ENCODE measurements at regions not wholly inside any gene's neighbourhood (a gene's known extent, or its start where the extent isn't known, plus 50 kb on each side); places are given as distances from the start of the nearest gene placed in this dataset.

DNA sequence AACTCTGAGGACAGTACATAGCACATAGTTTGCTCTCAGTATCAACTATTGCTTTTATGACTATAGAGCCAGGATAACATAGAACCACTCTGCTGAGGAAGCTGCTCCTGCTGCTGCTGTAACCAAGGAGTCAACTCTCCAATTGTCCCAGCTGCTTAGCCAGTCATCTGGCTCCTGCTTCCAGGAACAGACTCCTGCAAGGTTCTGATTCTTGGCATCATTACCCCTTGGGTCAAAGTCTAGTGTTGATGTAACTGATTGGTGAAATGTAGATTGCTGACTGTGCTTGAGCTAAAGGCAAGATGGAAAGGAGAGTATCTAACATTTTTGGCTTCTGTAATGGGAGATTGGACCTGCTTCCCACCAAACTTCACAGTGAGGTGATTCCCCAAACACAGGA lies 261.9 kb upstream of the FSHR start:
- Histone ChIP-seq H3K9me3 (no peaks in the 10 kb centered on the region), H3K4me2 (no peak overlapping the region), H3K9me2 (no peaks in the 10 kb centered on the region), H2AFZ (ENCODE audit: low read depth) (no peak overlapping the region), H3K4me1 (ENCODE audit: control insufficient read depth in 1 of 2, insufficient read depth in 2 of 2, low read depth in 1 of 2, low read length in 1 of 2) (no peaks in the 10 kb centered on the region), H3F3A (replicated peaks; ENCODE audit: insufficient read depth) (no peaks in the 10 kb centered on the region), H3K27me3 (ENCODE audit: insufficient read depth) (no peaks in the 10 kb centered on the region), H3K27ac (ENCODE audit: low read depth in 2 of 2, low read length in 1 of 2) (no peak overlapping the region), H3K9ac (no peak overlapping the region), H3K4me3 (ENCODE audit: low read depth in 2 of 2, low read length in 1 of 2) (no peak overlapping the region), H3K36me3 (replicated peaks in 1 of 2; ENCODE audit: control insufficient read depth in 1 of 2, insufficient read depth in 2 of 2, low read length in 1 of 2) (no peaks in the 10 kb centered on the region), H3K79me2 (ENCODE audit: insufficient read depth) (no peaks in the 10 kb centered on the region), H4K20me1 (ENCODE audit: insufficient read depth) (no peaks in the 10 kb centered on the region)
- ChIA-PET POLR2A (no interaction called here), CTCF (no interaction called here)
- DNase-seq, result no peak
- TF ChIP-seq, protein P1, sequence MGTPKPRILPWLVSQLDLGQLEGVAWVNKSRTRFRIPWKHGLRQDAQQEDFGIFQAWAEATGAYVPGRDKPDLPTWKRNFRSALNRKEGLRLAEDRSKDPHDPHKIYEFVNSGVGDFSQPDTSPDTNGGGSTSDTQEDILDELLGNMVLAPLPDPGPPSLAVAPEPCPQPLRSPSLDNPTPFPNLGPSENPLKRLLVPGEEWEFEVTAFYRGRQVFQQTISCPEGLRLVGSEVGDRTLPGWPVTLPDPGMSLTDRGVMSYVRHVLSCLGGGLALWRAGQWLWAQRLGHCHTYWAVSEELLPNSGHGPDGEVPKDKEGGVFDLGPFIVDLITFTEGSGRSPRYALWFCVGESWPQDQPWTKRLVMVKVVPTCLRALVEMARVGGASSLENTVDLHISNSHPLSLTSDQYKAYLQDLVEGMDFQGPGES (IDR thresholded peaks at IDR 0.05; ENCODE audit: low read depth, low read length), result no peak
- TF ChIP-seq EP300 (IDR thresholded peaks at IDR 0.05; ENCODE audit: borderline replicate concordance in 1 of 2, low read depth in 1 of 2, low read length in 1 of 2) (no peak), RXRA (IDR thresholded peaks at IDR 0.05; ENCODE audit: borderline replicate concordance, low read depth) (no peak), TEAD4 (IDR thresholded peaks at IDR 0.05; ENCODE audit: borderline replicate concordance, insufficient read depth) (no peak)

DNA sequence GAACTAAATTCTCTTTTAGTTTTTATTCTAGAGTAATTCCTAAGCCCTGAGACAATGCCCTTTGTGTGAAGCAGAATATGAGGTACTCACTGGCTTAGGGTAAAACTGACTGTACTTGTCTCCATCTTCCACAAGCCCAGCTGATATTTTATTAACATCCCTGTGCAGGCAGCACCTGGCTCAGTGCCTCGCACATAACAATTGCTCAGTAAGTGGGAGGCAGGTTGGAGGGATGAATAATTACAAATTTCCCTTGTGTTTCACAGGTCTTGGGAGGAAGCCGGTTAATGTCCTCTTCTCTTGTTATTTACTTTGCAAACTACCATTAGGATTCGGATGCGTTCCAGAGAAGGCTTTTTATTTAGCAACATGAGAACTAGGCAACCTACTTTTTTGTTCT lies 249.8 kb upstream of the FSHR start:
- Histone ChIP-seq H3K27me3 (ENCODE audit: insufficient read depth) (no peaks in the 10 kb centered on the region), H3K36me3 (replicated peaks in 1 of 2; ENCODE audit: control insufficient read depth in 1 of 2, insufficient read depth in 2 of 2, low read length in 1 of 2) (no peaks in the 10 kb centered on the region), H3K4me1 (ENCODE audit: control insufficient read depth in 1 of 2, insufficient read depth in 2 of 2, low read depth in 1 of 2, low read length in 1 of 2) (no peaks in the 10 kb centered on the region), H3K9me3 (no peaks in the 10 kb centered on the region; the same call in 1 of the 2 replicates), H3K4me3 (ENCODE audit: low read depth in 2 of 2, low read length in 1 of 2) (no peak overlapping the region), H3K9me2 (no peaks in the 10 kb centered on the region), H2AFZ (ENCODE audit: low read depth) (no peak overlapping the region), H3K79me2 (ENCODE audit: insufficient read depth) (no peaks in the 10 kb centered on the region), H3K9ac (no peak overlapping the region), H3K27ac (ENCODE audit: low read depth in 2 of 2, low read length in 1 of 2) (no peak overlapping the region), H4K20me1 (ENCODE audit: insufficient read depth) (no peaks in the 10 kb centered on the region), H3K4me2 (no peak overlapping the region), H3F3A (replicated peaks; ENCODE audit: insufficient read depth) (no peaks in the 10 kb centered on the region)
- WGBS (ENCODE audit: low lambda C conversion rate), result 49% methylated on average over 4 of the region's 4 CpGs
- TF ChIP-seq FOSL2 (IDR thresholded peaks at IDR 0.05; ENCODE audit: borderline replicate concordance, low read depth) (no peak), SMC3 (IDR thresholded peaks at IDR 0.05; ENCODE audit: low read depth, low read length) (no peak), TCF12 (IDR thresholded peaks at IDR 0.05) (no peak), RFX5 (IDR thresholded peaks at IDR 0.05; ENCODE audit: low read length) (no peak), RAD21 (IDR thresholded peaks at IDR 0.05; ENCODE audit: low read length) (no peak), JUND (IDR thresholded peaks at IDR 0.05) (no peak), GATA2 (CRISPR knock-in tag; IDR thresholded peaks at IDR 0.05) (no peak)
- POLR2A ChIA-PET, result no interaction called here
- CTCF ChIA-PET, result interaction anchor here (0.6 kb wide), 1 partner anchor 129 kb away, joined by 3 read pairs; no protein-coding TSS in a partner anchor
- no peak for DNase-seq

DNA sequence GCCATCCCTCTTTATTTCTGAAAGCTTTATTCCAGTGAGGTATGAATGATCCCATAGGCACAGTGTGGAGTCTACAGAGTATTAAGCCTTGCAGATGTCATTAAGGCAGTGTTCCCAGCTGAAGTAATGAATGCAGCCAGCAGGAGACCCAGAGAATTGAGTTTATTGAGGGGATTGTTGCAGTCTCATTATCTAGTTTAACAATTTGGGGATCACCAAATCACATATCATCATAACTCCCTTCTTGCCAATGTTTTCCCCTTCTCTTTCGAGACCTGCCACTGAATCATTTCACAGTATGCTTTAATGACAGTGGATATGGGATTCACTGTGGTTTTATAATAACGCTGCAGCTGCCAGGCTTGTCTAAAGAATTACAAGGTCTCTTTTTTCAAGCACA lies 249.3 kb upstream of the FSHR start:
- H3K27me3 ChIP-seq (ENCODE audit: insufficient read depth), result no peaks in the 10 kb centered on the region
- H3K4me1 ChIP-seq (ENCODE audit: control insufficient read depth in 1 of 2, insufficient read depth in 2 of 2, low read depth in 1 of 2, low read length in 1 of 2), result no peaks in the 10 kb centered on the region
- no peak for DNase-seq
- no peak overlapping the region for H3K9ac ChIP-seq
- TF ChIP-seq, protein P2, sequence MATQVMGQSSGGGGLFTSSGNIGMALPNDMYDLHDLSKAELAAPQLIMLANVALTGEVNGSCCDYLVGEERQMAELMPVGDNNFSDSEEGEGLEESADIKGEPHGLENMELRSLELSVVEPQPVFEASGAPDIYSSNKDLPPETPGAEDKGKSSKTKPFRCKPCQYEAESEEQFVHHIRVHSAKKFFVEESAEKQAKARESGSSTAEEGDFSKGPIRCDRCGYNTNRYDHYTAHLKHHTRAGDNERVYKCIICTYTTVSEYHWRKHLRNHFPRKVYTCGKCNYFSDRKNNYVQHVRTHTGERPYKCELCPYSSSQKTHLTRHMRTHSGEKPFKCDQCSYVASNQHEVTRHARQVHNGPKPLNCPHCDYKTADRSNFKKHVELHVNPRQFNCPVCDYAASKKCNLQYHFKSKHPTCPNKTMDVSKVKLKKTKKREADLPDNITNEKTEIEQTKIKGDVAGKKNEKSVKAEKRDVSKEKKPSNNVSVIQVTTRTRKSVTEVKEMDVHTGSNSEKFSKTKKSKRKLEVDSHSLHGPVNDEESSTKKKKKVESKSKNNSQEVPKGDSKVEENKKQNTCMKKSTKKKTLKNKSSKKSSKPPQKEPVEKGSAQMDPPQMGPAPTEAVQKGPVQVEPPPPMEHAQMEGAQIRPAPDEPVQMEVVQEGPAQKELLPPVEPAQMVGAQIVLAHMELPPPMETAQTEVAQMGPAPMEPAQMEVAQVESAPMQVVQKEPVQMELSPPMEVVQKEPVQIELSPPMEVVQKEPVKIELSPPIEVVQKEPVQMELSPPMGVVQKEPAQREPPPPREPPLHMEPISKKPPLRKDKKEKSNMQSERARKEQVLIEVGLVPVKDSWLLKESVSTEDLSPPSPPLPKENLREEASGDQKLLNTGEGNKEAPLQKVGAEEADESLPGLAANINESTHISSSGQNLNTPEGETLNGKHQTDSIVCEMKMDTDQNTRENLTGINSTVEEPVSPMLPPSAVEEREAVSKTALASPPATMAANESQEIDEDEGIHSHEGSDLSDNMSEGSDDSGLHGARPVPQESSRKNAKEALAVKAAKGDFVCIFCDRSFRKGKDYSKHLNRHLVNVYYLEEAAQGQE (IDR thresholded peaks at IDR 0.05; ENCODE audit: low read depth, low read length), result no peak
- ChIA-PET CTCF (no interaction called here), POLR2A (no interaction called here)
- H4K20me1 ChIP-seq (ENCODE audit: insufficient read depth), result no peaks in the 10 kb centered on the region
- no peaks in the 10 kb centered on the region for H3F3A ChIP-seq (replicated peaks; ENCODE audit: insufficient read depth)
- H3K9me2 ChIP-seq, result no peaks in the 10 kb centered on the region
- 12% methylated on average over 2 of the region's 2 CpGs for WGBS (ENCODE audit: low lambda C conversion rate)
- no peak overlapping the region for H3K4me2 ChIP-seq
- H3K27ac ChIP-seq (ENCODE audit: low read depth in 2 of 2, low read length in 1 of 2), result no peak overlapping the region
- no peaks in the 10 kb centered on the region for H3K79me2 ChIP-seq (ENCODE audit: insufficient read depth)
- no peak overlapping the region for H2AFZ ChIP-seq (ENCODE audit: low read depth)
- H3K4me3 ChIP-seq (ENCODE audit: low read depth in 2 of 2, low read length in 1 of 2), result no peak overlapping the region
- H3K36me3 ChIP-seq (replicated peaks in 1 of 2; ENCODE audit: control insufficient read depth in 1 of 2, insufficient read depth in 2 of 2, low read length in 1 of 2), result no peaks in the 10 kb centered on the region
- H3K9me3 ChIP-seq, result no peaks in the 10 kb centered on the region; the same call in 1 of the 2 replicates

Data from SK-N-SH (cell line).